NCI-H510A (cell line): ENCODE measurements at regions not wholly inside any gene's neighbourhood (a gene's known extent, or its start where the extent isn't known, plus 50 kb on each side); places are given as distances from the start of the nearest gene placed in this dataset.

ENCODE experiments used
- DNase-seq: peaks from one replicate; lab custom pipeline; 2025; lab: John Stamatoyannopoulos, UW

DNA sequence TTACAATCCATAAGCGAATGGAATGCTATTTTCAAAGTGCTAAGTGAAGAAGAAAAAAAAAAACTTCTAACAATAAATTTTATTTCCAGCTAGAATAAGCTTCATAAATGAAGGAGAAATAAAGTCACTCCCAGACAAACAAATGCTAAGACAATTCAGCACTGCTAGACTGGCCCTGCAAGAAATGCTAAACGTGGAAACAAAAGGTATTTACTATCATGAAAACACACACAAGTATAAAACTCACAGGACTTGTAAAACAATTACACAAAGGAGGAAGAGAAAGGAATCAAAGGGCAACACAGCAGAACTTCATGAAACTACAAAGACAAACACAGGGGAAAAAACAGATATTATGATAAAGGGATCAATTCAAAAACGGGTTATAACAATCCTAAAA, 85.8 kb upstream of the NELL2 start:
- no peak for DNase-seq

- no peak for DNase-seq
These were observed 84.7 kb upstream of the NELL2 start for GRCh38 chr12:44960856-44961255.

GRCh38 chr12:44960423-44960822, 84.3 kb upstream of the NELL2 start:
- no peak for DNase-seq

DNA sequence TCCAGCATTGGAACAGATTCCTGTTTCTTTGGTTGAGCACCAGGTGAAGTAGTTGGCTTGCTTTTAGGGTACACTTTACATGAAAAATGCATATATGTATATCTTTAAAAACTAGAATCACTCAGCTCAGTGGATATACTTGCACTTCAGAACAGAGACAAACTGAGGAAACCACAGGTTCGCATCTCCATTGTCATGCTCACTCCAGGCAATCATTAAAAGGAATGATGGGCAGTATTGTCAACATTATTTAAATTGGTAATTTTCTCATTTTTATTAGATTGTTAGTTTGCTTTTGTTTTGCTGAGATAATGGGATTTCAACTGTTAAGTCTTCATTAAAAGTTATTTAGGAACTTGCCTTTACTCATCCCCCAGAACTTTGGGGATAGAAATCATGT, 71.0 kb upstream of the NELL2 start:
- no peak for DNase-seq

DNA sequence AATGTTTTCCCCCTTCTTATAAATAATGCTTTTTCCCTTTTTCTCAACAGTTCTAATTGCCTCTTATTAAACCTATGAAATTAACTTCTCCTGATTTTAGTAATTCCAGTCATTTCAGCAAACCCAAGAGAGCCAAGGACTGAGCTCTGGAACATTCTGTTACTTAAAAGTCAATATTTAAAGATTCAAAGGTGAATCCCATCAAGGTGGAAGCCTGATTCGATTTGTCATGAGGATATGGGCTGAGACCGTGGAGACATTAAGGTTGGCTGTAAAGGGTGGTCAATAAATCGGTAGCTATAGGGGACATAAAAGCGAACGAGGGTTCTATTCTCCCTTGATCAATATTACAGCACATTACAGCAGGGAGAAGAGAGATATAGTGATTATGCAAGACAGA, 66.6 kb upstream of the NELL2 start:
- DNase-seq = no peak

GRCh38 chr12:44930972-44931600, 55.0 kb upstream of the NELL2 start:
- DNase-seq = peak; percentile 25

DNA sequence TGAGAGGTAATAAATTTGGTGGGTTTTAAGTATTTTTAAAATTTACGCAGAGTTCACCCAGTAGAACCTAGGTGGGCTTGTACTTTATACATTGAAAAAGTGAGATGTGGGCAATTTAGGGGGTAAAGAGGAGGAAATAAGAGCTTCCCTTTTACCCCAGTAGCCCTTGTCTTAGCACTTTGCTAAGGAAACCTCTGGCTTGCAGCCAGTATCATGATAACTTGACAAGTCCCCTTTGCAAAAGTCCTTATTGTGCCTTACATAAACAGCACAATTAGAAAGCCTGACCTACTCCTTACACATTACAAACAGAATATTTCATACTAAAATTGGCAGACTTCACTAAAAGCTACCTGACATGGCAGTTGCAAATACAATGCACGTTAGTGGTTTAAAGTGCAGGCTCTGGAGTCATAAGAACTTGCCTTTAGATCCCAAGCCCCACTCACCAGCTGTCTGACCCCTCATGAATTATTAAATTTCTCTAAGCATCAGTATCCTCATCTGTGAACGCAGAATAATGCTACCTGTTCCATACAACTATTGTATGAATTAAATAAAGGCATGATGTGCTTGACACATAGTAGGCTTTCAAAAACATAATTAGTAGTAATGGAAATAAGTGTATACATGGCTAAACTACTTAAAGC, 53.2 kb upstream of the NELL2 start:
- DNase-seq = no peak
